ENCODE measurements at regions not wholly inside any gene's neighbourhood (a gene's known extent, or its start where the extent isn't known, plus 50 kb on each side); places are given as distances from the start of the nearest gene placed in this dataset.

DNA sequence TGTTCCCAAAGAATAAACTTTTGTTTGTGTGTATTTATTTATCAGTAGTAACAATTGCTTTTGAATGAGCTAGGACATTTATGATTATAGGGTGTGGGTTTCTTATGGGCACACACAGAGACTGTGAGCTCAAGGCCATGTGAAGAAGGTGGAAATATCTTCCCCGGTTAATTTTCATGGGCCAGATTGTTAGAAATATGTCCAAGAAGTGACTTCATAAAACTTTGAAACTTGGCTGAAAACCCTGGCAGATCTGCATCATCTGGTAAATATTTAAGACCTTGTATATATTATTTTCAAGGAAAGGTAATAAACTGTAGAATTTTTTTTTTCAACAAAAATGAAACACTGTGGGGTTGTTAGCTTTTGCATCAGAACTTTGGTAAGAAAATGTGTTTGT is 53.5 kb upstream of the RNU6-8 start:
- TF ChIP-seq GATA3 (IDR thresholded peaks at IDR 0.05; ENCODE audit: low read depth, low read length) = no peak
- no peak for TF ChIP-seq GATA2 (IDR thresholded peaks at IDR 0.05; ENCODE audit: low read depth, low read length)

All from SH-SY5Y (cell line).